ENCODE measurements at regions not wholly inside any gene's neighbourhood (a gene's known extent, or its start where the extent isn't known, plus 50 kb on each side); places are given as distances from the start of the nearest gene placed in this dataset.

- TF ChIP-seq CTCF (CRISPR knock-in tag; IDR thresholded peaks at IDR 0.05) (no peak), ZBTB49 (CRISPR knock-in tag; IDR thresholded peaks at IDR 0.05; ENCODE audit: borderline replicate concordance) (no peak), GABPB1 (CRISPR knock-in tag; IDR thresholded peaks at IDR 0.05) (no peak), BHLHE40 (IDR thresholded peaks at IDR 0.05; ENCODE audit: low read length) (no peak), ZNF558 (CRISPR knock-in tag; IDR thresholded peaks at IDR 0.05; ENCODE audit: borderline replicate concordance) (no peak), TAF15 (IDR thresholded peaks at IDR 0.05; ENCODE audit: low read depth, low read length, poor library complexity, severe bottlenecking) (no peak), FOXM1 (CRISPR knock-in tag; IDR thresholded peaks at IDR 0.05) (no peak), NR1H2 (CRISPR knock-in tag; IDR thresholded peaks at IDR 0.05; ENCODE audit: borderline replicate concordance, low read depth) (no peak)
- TF ChIP-seq, protein P1, sequence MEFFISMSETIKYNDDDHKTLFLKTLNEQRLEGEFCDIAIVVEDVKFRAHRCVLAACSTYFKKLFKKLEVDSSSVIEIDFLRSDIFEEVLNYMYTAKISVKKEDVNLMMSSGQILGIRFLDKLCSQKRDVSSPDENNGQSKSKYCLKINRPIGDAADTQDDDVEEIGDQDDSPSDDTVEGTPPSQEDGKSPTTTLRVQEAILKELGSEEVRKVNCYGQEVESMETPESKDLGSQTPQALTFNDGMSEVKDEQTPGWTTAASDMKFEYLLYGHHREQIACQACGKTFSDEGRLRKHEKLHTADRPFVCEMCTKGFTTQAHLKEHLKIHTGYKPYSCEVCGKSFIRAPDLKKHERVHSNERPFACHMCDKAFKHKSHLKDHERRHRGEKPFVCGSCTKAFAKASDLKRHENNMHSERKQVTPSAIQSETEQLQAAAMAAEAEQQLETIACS (CRISPR knock-in tag; IDR thresholded peaks at IDR 0.05), result no peak
Observed at GRCh38 chr6:15152700-15153099, 93.2 kb upstream of the JARID2 start.

All from HepG2 (cell line).